GM12878 (cell line): ENCODE measurements at regions not wholly inside any gene's neighbourhood (a gene's known extent, or its start where the extent isn't known, plus 50 kb on each side); places are given as distances from the start of the nearest gene placed in this dataset.

Experiments used
- CUX1 ChIP-seq: IDR thresholded peaks from 2 replicates; pipeline ENCODE4 v1.6.1; 2012; ENCODE audit warnings: improper control_type of control experiment, low read depth, low read length; ENCODE audit not compliant: insufficient replicate concordance
- IRF5 ChIP-seq: fragments of 450-650 bp; IDR thresholded peaks from 2 replicates; pipeline ENCODE4 v1.6.1; 2017; ENCODE audit warnings: borderline replicate concordance
- MEF2B ChIP-seq: fragments of 450-650 bp; IDR thresholded peaks from 2 replicates; pipeline ENCODE4 v1.6.1; 2018; ENCODE audit warnings: mild to moderate bottlenecking, moderate library complexity; ENCODE audit not compliant: partially characterized antibody, poor library complexity, severe bottlenecking
- PKNOX1 ChIP-seq: fragments of 450-650 bp; IDR thresholded peaks from 2 replicates; pipeline ENCODE4 v1.6.1; 2016; ENCODE audit warnings: mild to moderate bottlenecking
- SREBF2 ChIP-seq: IDR thresholded peaks from 2 replicates; pipeline ENCODE4 v1.6.1; 2012; ENCODE audit warnings: mild to moderate bottlenecking, low read length

DNA sequence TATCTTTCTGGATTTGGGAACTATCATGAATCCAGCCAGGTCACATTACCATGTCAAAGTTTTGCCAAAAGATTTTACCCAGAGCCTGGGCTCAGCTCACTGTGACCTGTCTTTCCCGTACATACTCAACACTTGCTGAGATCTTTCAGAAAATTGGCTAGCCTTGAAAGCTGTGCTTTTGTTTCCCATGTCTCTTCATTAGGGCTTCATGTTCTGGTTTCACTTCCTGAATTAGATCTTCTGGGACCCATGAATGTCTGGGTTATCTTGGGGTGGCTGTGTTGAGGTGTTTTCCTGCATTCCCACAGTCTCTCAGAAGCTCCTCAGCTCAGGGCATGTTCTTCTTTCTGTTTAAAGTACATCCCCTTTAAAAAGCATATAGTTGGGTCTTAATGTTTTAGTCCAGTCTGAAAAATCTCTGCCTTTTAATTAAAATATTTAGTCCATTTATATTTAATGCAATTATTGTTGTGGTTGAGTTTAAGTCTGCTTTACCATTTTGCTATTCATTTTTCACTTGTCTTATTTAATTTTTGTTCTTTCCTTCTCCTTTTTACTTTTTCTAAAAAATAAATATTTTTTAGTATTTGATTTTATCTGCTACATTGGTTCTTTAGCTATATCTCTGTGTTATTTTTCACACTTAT lies 242.7 kb downstream of the VRK1 start (continued):
- TF ChIP-seq PKNOX1 (no peak), CUX1 (no peak), SREBF2 (no peak), MEF2B (peak; percentile 26), IRF5 (no peak)
